ENCODE measurements at regions not wholly inside any gene's neighbourhood (a gene's known extent, or its start where the extent isn't known, plus 50 kb on each side); places are given as distances from the start of the nearest gene placed in this dataset.
"Not testable (repeated sequence)": the region's sequence is repeated elsewhere in the genome, so short reads cannot be mapped to it uniquely, and the experiment has no call there.

- Histone ChIP-seq H3K79me2 (ENCODE audit: insufficient read depth, low read length) (0 out of 2 replicates have a peak, but pooled peaks cover 1% of the 10 kb centered on the region), H3K56ac (ENCODE audit: insufficient read length, low read depth, low read length) (no peak overlapping the region), H4K20me1 (ENCODE audit: control insufficient read depth, insufficient read depth, insufficient read length) (no peaks in the 10 kb centered on the region)
Observed at GRCh38 chr2:67165523-67165990, 231.6 kb upstream of the ETAA1 start.

GRCh38 chr2:67166511-67166910, 230.6 kb upstream of the ETAA1 start:
- no CpG with 5 or more reads among the region's 2 CpGs for WGBS (ENCODE audit: extremely low coverage, insufficient read length, low lambda C conversion rate)
- not testable (repeated sequence) for H3K14ac ChIP-seq (ENCODE audit: insufficient read depth, low read length); H3K4me1 ChIP-seq (ENCODE audit: insufficient read depth, low read length); H3K18ac ChIP-seq (ENCODE audit: insufficient read length, low read depth, low read length); H2AK5ac ChIP-seq (ENCODE audit: insufficient read length, low read length); H4K8ac ChIP-seq (replicated peaks; ENCODE audit: insufficient read length, low read depth, low read length); H4K20me1 ChIP-seq (ENCODE audit: control insufficient read depth, insufficient read depth, insufficient read length); H3K9ac ChIP-seq (ENCODE audit: extremely low read depth, insufficient read length, low read length); H3K36me3 Mint-ChIP-seq (ENCODE audit: insufficient read depth in 1 of 3, low read depth in 3 of 3); H3K79me1 ChIP-seq (ENCODE audit: insufficient read depth, low read depth, low read length, poor library complexity, severe bottlenecking); H2BK5ac ChIP-seq (ENCODE audit: insufficient read length, low read length); H3K4me1 Mint-ChIP-seq; DNase-seq; H3K4ac ChIP-seq (ENCODE audit: low read depth, low read length); H3K4me3 Mint-ChIP-seq; H2BK12ac ChIP-seq (ENCODE audit: insufficient read length, low read depth, low read length); H3K79me2 ChIP-seq (ENCODE audit: insufficient read depth, low read length); H2BK20ac ChIP-seq (ENCODE audit: low read depth, low read length, poor library complexity, severe bottlenecking); H3K23me2 ChIP-seq (ENCODE audit: insufficient read length, low read depth, low read length, poor library complexity, severe bottlenecking); H3K27ac Mint-ChIP-seq; H2BK15ac ChIP-seq (ENCODE audit: low read depth, low read length); H2BK120ac ChIP-seq (ENCODE audit: low read depth, low read length, poor library complexity, severe bottlenecking); H3K27me3 Mint-ChIP-seq (ENCODE audit: low read depth); H4K91ac ChIP-seq (ENCODE audit: insufficient read length, low read depth, low read length); H3K23ac ChIP-seq (ENCODE audit: insufficient read length, low read depth, low read length); H4K5ac ChIP-seq (ENCODE audit: insufficient read length, low read depth, low read length); H3K27ac ChIP-seq (ENCODE audit: insufficient read length, low read depth, low read length); H3K27me3 ChIP-seq (ENCODE audit: insufficient read depth, low read length); H3K4me2 ChIP-seq (ENCODE audit: insufficient read depth, insufficient read length, low read length); H3K9me3 Mint-ChIP-seq; H2AFZ ChIP-seq (ENCODE audit: low read length); H3K56ac ChIP-seq (ENCODE audit: insufficient read length, low read depth, low read length); H3K9me3 ChIP-seq (ENCODE audit: control insufficient read depth, low read depth, low read length); H3T11ph ChIP-seq (ENCODE audit: low read length)

More at GRCh38 chr2:67165523-67165990, 231.6 kb upstream of the ETAA1 start:
- Histone ChIP-seq H3K14ac (ENCODE audit: insufficient read depth, low read length) (no peak overlapping the region), H3K23me2 (ENCODE audit: insufficient read length, low read depth, low read length, poor library complexity, severe bottlenecking) (no peaks in the 10 kb centered on the region), H2AK5ac (ENCODE audit: insufficient read length, low read length) (no peak overlapping the region), H2AFZ (ENCODE audit: low read length) (no peak overlapping the region), H3K9me3 (ENCODE audit: control insufficient read depth, low read depth, low read length) (no peaks in the 10 kb centered on the region), H2BK15ac (ENCODE audit: low read depth, low read length) (no peak overlapping the region), H3K23ac (ENCODE audit: insufficient read length, low read depth, low read length) (no peak overlapping the region), H2BK120ac (ENCODE audit: low read depth, low read length, poor library complexity, severe bottlenecking) (no peak overlapping the region), H3K4ac (ENCODE audit: low read depth, low read length) (no peak overlapping the region), H2BK5ac (ENCODE audit: insufficient read length, low read length) (no peak overlapping the region), H3K4me1 (ENCODE audit: insufficient read depth, low read length) (no peaks in the 10 kb centered on the region), H4K5ac (ENCODE audit: insufficient read length, low read depth, low read length) (no peak overlapping the region), H3K18ac (ENCODE audit: insufficient read length, low read depth, low read length) (no peak overlapping the region), H3T11ph (ENCODE audit: low read length) (no peak overlapping the region), H3K9ac (ENCODE audit: extremely low read depth, insufficient read length, low read length) (no peak overlapping the region), H3K27ac (ENCODE audit: insufficient read length, low read depth, low read length) (no peak overlapping the region), H3K4me2 (ENCODE audit: insufficient read depth, insufficient read length, low read length) (no peak overlapping the region), H3K27me3 (ENCODE audit: insufficient read depth, low read length) (no peaks in the 10 kb centered on the region), H4K8ac (replicated peaks; ENCODE audit: insufficient read length, low read depth, low read length) (no peak overlapping the region), H4K91ac (ENCODE audit: insufficient read length, low read depth, low read length) (no peak overlapping the region), H2BK12ac (ENCODE audit: insufficient read length, low read depth, low read length) (no peak overlapping the region), H2BK20ac (ENCODE audit: low read depth, low read length, poor library complexity, severe bottlenecking) (no peak overlapping the region), H3K79me1 (ENCODE audit: insufficient read depth, low read depth, low read length, poor library complexity, severe bottlenecking) (no peaks in the 10 kb centered on the region)
- TF ChIP-seq CTCF (conservative IDR thresholded peaks at IDR 0.05), result no peak
- Mint-ChIP-seq H3K36me3 (ENCODE audit: insufficient read depth in 1 of 3, low read depth in 3 of 3) (no peaks in the 10 kb centered on the region), H3K9me3 (peaks cover 0 to 5% of the 10 kb centered on the region in 2 experiments; a peak in 2 of 5 replicates), H3K4me3 (no peak overlapping the region), H3K4me1 (no peaks in the 10 kb centered on the region), H3K27ac (no peak overlapping the region), H3K27me3 (ENCODE audit: low read depth) (no peaks in the 10 kb centered on the region)
- no peak for DNase-seq

Data from H9 (cell line).